Omental fat pad (tissue), 3 donors: ENCODE measurements at regions not wholly inside any gene's neighbourhood (a gene's known extent, or its start where the extent isn't known, plus 50 kb on each side); places are given as distances from the start of the nearest gene placed in this dataset.

Source experiments
- ATAC-seq: fragments of 150-250 bp; one replicate; pipeline ENCODE4 v1.9.1; 2016; ENCODE audit warnings: mild to moderate bottlenecking, moderate library complexity; ENCODE audit not compliant: low FRiP score
- DNase-seq: peaks from one replicate; pipeline ENCODE4 v3.0.0-alpha.2; 2019; ENCODE audit warnings: low spot score
- CTCF ChIP-seq, 3 donors: fragments of 450-650 bp; IDR thresholded peaks; one replicate each; pipeline ENCODE4 v1.5.1; 2016 to 2017; ENCODE audit warnings: antibody characterized with exemption in 3 of 3, mild to moderate bottlenecking in 3 of 3, moderate library complexity in 2 of 3

GRCh38 chr12:58621126-58621525, 299.2 kb downstream of the LRIG3 start:
- peak; percentile 37 for ATAC-seq
- DNase-seq, result no peak
- TF ChIP-seq CTCF (IDR thresholded peaks at IDR 0.05), result no peak

DNA sequence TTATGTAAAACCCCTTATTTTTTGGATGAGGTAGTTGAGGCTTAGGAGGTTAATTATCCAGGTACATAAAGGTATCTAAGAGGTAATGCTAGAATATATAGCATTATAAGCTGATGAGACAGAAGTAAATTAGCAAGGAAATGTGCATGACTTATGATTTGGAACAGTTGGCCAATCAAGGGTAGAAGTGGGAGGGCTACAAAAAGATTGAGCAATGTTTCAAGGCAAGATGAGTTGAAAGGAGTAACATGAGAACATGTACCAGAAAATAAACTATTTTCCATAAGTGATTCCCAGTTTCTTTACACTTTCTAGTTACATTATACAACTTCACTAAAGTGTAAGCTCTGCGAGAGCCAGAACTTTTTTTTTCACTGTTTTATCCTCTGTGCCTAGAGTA, 290.9 kb downstream of the LRIG3 start:
- TF ChIP-seq CTCF (IDR thresholded peaks at IDR 0.05), result no peak
- DNase-seq (no peak), ATAC-seq (no peak)

GRCh38 chr12:58633479-58633878, 286.8 kb downstream of the LRIG3 start:
- ATAC-seq (no peak), DNase-seq (no peak)
- no peak for TF ChIP-seq CTCF (IDR thresholded peaks at IDR 0.05)

DNA sequence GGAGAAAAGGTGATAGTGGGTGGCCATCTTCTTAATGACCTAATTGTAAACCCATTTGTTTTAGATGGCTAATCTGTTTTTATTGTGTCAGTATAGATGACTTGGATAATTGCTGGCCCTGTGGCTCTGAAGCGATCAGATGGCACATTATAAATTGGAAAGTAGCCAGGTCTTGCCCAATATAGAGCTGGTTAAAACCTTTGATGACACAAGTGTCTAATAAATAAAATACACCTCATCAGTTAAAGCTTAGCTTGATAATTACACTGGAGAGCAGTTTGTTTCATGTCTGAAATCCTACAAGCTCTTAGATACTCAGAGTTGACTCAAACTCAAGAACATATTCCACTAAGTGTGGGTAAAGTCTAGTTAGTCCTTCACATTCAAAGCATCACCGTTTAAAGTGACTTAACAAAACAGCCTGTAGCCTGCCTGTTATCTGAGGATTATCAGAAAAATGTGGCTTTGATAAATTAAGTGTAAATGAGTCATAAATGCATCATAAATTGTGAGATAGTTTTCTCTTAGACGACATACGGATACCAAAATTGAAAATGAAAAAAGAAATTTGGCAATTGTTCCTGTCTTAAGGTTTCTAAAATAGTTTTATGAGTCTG, 280.9 kb downstream of the LRIG3 start:
- ATAC-seq (peak; percentile 76), DNase-seq (no peak)
- no peak for TF ChIP-seq CTCF (IDR thresholded peaks at IDR 0.05)

DNA sequence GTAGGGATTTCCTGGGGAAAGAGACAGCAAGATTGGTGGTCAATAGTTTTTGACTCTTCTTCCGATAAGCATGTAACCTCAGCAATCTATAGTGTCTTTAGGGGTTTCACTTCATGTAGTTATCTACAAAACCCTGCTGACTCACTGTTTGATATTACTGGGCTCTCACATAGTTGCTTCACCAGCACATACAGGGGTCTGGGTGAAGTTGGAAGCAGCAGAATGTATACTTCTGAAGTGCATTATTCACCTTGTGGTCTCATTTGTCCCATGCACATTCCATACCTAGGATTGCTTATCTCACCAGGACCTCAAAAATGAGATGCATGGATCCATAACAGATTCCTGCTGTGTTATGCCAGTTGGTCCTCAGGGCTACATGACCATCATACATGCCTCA, 280.0 kb downstream of the LRIG3 start:
- no peak for DNase-seq
- TF ChIP-seq CTCF (IDR thresholded peaks at IDR 0.05), result no peak
- no peak for ATAC-seq

DNA sequence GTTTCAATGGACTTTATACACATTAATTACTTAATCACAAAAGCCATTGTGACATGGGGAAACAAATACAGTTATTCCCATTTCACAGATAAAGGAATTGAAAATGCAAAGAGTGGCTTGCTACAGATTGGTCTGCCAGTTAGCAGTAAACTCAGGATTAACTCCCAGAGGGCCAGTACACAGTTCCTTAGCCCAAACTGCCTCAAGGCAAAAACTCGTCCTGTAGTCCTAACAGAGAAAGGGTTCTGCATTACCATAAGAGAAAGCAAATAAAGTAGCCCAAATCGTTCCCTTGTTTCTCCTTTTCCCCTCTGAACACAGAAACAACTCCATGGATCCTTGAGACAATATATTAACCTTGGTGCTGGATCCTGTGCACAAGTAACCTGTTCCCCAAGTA, 274.4 kb downstream of the LRIG3 start:
- no peak for TF ChIP-seq CTCF (IDR thresholded peaks at IDR 0.05)
- DNase-seq, result no peak
- ATAC-seq, result no peak

DNA sequence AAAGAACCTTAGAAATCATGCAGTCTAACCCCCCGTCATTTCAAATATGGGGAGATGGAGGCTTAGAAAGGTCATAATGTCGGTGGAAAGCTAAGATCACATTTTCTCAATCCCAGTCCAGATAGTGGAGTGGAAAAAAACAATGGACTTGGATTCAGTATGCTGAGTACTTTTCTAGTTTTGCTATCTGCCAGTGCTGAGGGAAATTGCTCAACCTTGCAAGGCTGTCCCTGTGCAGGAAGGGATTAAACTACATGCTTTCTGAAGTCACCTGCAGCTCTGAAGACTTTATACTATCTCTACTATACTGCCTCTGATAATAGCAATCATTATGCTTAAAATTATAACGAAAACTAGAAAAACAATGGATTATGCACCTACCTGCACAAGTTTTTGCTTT, 272.8 kb downstream of the LRIG3 start:
- no peak for TF ChIP-seq CTCF (IDR thresholded peaks at IDR 0.05)
- ATAC-seq (no peak), DNase-seq (no peak)
